ENCODE measurements at regions not wholly inside any gene's neighbourhood (a gene's known extent, or its start where the extent isn't known, plus 50 kb on each side); places are given as distances from the start of the nearest gene placed in this dataset.

DNA sequence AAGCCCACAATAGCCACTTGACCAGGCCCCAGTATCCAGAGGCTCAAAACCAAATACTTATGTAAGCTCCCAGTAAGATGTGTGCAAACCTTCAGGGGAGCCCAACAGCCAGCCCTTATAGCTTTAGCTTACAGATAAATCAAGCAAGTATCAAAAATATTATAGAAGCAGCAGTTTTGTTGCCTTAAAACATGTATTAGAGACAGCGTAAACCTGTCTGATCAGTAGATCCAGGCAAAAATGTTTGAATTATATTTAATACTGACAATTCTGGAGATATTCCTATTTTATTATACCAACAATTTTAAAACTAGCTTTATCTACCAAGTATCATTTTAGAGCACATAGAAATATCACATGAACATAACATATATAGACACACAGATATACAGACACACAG lies 365.6 kb upstream of the KLF4 start:
- Mint-ChIP-seq H3K4me1 (no peaks in the 10 kb centered on the region), H3K27ac (no peak overlapping the region), H3K9me3 (ENCODE audit: insufficient read depth) (peaks cover 6% of the 10 kb centered on the region), H3K4me3 (no peak overlapping the region), H3K27me3 (no peaks in the 10 kb centered on the region)
- intact Hi-C loops (cut with micrococcal nuclease), result no loop called here
- Histone ChIP-seq H3K4me1 (ENCODE audit: control insufficient read depth in 2 of 2, insufficient read depth in 2 of 2, low read length in 2 of 2) (no peaks in the 10 kb centered on the region), H4K20me1 (ENCODE audit: control insufficient read depth, insufficient read depth, low read length, poor library complexity, severe bottlenecking) (no peaks in the 10 kb centered on the region), H3K27me3 (replicated peaks in 1 of 4; ENCODE audit: control extremely low read depth in 1 of 4, control insufficient read depth in 3 of 4, insufficient read depth in 4 of 4, low read length in 3 of 4) (no peaks in the 10 kb centered on the region), H3K36me3 (replicated peaks in 1 of 2; ENCODE audit: control extremely low read depth in 1 of 2, control insufficient read depth in 1 of 2, extremely low read depth in 1 of 2, insufficient read depth in 2 of 2, low read length in 1 of 2) (no peaks in the 10 kb centered on the region), H3K4me2 (replicated peaks; ENCODE audit: low read depth, low read length, poor library complexity, severe bottlenecking) (no peak overlapping the region), H3K9me3 (ENCODE audit: control extremely low read depth in 1 of 3, control insufficient read depth in 2 of 3, insufficient read depth in 1 of 3, low read length in 2 of 3) (peaks cover 2 to 28% (median 16%) of the 10 kb centered on the region in 3 donors), H3K27ac (ENCODE audit: low read length in 2 of 2) (no peak overlapping the region), H3K9ac (ENCODE audit: low read length) (no peak overlapping the region), H3K4me3 (ENCODE audit: control extremely low read depth in 1 of 5, extremely low read depth in 1 of 5, insufficient read depth in 1 of 5, low read depth in 2 of 5, low read length in 4 of 5) (no peak overlapping the region), H3K79me2 (ENCODE audit: control insufficient read depth, insufficient read depth, low read length) (no peaks in the 10 kb centered on the region), H2AFZ (ENCODE audit: insufficient read depth, low read depth, low read length, poor library complexity, severe bottlenecking) (no peak overlapping the region)
- ATAC-seq (ENCODE audit: low read depth) (no peak), DNase-seq (no peak)
- WGBS (ENCODE audit: insufficient coverage), result no CpG with 5 or more reads among the region's 1 CpG
- ChIA-PET CTCF (interaction anchor here (0.6 kb wide), 1 partner anchor 36 kb away, joined by 4 read pairs; no protein-coding TSS in a partner anchor), POLR2A (no interaction called here)
- TF ChIP-seq EZH2 (IDR thresholded peaks at IDR 0.05; ENCODE audit: borderline replicate concordance, insufficient read depth, low read depth, low read length, poor library complexity, severe bottlenecking), result no peak
- TF ChIP-seq, protein P1, sequence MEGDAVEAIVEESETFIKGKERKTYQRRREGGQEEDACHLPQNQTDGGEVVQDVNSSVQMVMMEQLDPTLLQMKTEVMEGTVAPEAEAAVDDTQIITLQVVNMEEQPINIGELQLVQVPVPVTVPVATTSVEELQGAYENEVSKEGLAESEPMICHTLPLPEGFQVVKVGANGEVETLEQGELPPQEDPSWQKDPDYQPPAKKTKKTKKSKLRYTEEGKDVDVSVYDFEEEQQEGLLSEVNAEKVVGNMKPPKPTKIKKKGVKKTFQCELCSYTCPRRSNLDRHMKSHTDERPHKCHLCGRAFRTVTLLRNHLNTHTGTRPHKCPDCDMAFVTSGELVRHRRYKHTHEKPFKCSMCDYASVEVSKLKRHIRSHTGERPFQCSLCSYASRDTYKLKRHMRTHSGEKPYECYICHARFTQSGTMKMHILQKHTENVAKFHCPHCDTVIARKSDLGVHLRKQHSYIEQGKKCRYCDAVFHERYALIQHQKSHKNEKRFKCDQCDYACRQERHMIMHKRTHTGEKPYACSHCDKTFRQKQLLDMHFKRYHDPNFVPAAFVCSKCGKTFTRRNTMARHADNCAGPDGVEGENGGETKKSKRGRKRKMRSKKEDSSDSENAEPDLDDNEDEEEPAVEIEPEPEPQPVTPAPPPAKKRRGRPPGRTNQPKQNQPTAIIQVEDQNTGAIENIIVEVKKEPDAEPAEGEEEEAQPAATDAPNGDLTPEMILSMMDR (IDR thresholded peaks at IDR 0.05), result no peak

DNA sequence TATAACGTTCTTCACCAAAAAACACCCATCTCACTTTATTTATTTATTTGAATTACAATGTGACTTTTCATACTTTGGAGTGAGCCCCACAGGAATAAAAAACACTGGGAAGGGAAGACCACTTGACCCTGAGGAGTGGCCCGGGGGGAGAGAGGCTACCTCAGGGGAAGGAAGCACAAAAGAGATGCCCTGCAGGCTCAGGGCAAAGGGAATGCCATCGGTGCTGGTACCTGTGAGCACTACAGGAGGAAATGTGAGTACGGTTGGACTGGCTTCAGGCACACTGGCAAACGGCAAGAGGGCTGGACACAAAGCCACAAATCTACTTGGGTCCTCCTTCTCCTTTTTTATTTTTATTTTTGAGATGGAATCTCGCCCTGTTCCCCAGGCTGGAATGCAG lies 363.9 kb upstream of the KLF4 start:
- Histone ChIP-seq H3K4me2 (replicated peaks; ENCODE audit: low read depth, low read length, poor library complexity, severe bottlenecking) (no peak overlapping the region), H3K36me3 (replicated peaks in 1 of 2; ENCODE audit: control extremely low read depth in 1 of 2, control insufficient read depth in 1 of 2, extremely low read depth in 1 of 2, insufficient read depth in 2 of 2, low read length in 1 of 2) (no peaks in the 10 kb centered on the region), H3K4me1 (ENCODE audit: control insufficient read depth in 2 of 2, insufficient read depth in 2 of 2, low read length in 2 of 2) (no peaks in the 10 kb centered on the region), H3K9ac (ENCODE audit: low read length) (no peak overlapping the region), H3K79me2 (ENCODE audit: control insufficient read depth, insufficient read depth, low read length) (no peaks in the 10 kb centered on the region), H3K27me3 (replicated peaks in 1 of 4; ENCODE audit: control extremely low read depth in 1 of 4, control insufficient read depth in 3 of 4, insufficient read depth in 4 of 4, low read length in 3 of 4) (no peaks in the 10 kb centered on the region), H3K9me3 (ENCODE audit: control extremely low read depth in 1 of 3, control insufficient read depth in 2 of 3, insufficient read depth in 1 of 3, low read length in 2 of 3) (peaks cover 2 to 25% (median 16%) of the 10 kb centered on the region in 3 donors), H3K4me3 (ENCODE audit: control extremely low read depth in 1 of 5, extremely low read depth in 1 of 5, insufficient read depth in 1 of 5, low read depth in 2 of 5, low read length in 4 of 5) (no peak overlapping the region), H4K20me1 (ENCODE audit: control insufficient read depth, insufficient read depth, low read length, poor library complexity, severe bottlenecking) (no peaks in the 10 kb centered on the region), H2AFZ (ENCODE audit: insufficient read depth, low read depth, low read length, poor library complexity, severe bottlenecking) (no peak overlapping the region), H3K27ac (ENCODE audit: low read length in 2 of 2) (no peak overlapping the region)
- 97% methylated on average over 4 of the region's 6 CpGs for WGBS (ENCODE audit: insufficient coverage)
- TF ChIP-seq EZH2 (IDR thresholded peaks at IDR 0.05; ENCODE audit: borderline replicate concordance, insufficient read depth, low read depth, low read length, poor library complexity, severe bottlenecking), result no peak
- TF ChIP-seq, protein P1 (IDR thresholded peaks at IDR 0.05), result no peak
- Mint-ChIP-seq H3K27ac (no peak overlapping the region), H3K4me1 (no peaks in the 10 kb centered on the region), H3K9me3 (ENCODE audit: insufficient read depth) (peaks cover 6% of the 10 kb centered on the region), H3K27me3 (no peaks in the 10 kb centered on the region), H3K4me3 (no peak overlapping the region)
- ATAC-seq (ENCODE audit: low read depth), result no peak
- intact Hi-C loops (cut with micrococcal nuclease), result no loop called here
- DNase-seq, result no peak
- POLR2A ChIA-PET, result no interaction called here
- CTCF ChIA-PET, result no interaction called here

All from B cell (primary cell).